Neural cell (in vitro differentiated cells): ENCODE measurements at regions not wholly inside any gene's neighbourhood (a gene's known extent, or its start where the extent isn't known, plus 50 kb on each side); places are given as distances from the start of the nearest gene placed in this dataset.

ENCODE experiments used
- H2AFZ ChIP-seq: fragments of 200-600, 300-800 bp; sonication (generic), shearing (Covaris generic); 2 replicates; pipeline ENCODE4 v1.6.0; 2014; ENCODE audit warnings: low read depth, mild to moderate bottlenecking, antibody characterized with exemption, low read length, moderate library complexity
- H3F3A ChIP-seq: fragments of 200-600 bp; shearing (Covaris generic); 2 replicates; pipeline ENCODE4 v1.6.1; 2016; ENCODE audit warnings: mild to moderate bottlenecking, moderate library complexity, mixed read lengths, antibody characterized with exemption, low read length; ENCODE audit not compliant: insufficient read depth, poor library complexity, severe bottlenecking
- H3K27ac ChIP-seq: fragments of 200-600, 300-800 bp; sonication (generic), shearing (Covaris generic); 2 replicates; pipeline ENCODE4 v1.5.1; 2014; ENCODE audit warnings: mild to moderate bottlenecking, low read length, moderate library complexity
- H3K27me3 ChIP-seq: fragments of 300-800, 200-600 bp; sonication (generic), shearing (Covaris generic); 2 replicates; pipeline ENCODE4 v1.6.0; 2014; ENCODE audit warnings: mild to moderate bottlenecking, low read depth, low read length, moderate library complexity; ENCODE audit not compliant: insufficient read depth
- H3K36me3 ChIP-seq: fragments of 300-800, 200-600 bp; sonication (generic), shearing (Covaris generic); 2 replicates; pipeline ENCODE4 v1.5.1; 2014; ENCODE audit warnings: mild to moderate bottlenecking, antibody characterized with exemption, low read length, moderate library complexity; ENCODE audit not compliant: insufficient read depth
- H3K4me2 ChIP-seq: fragments of 300-800, 200-600 bp; sonication (generic), shearing (Covaris generic); 2 replicates; pipeline ENCODE4 v1.6.0; 2014; ENCODE audit warnings: mild to moderate bottlenecking, low read length
- H3K4me3 ChIP-seq: fragments of 300-800, 200-600 bp; sonication (generic), shearing (Covaris generic); 2 replicates; pipeline ENCODE4 v1.5.1; 2014; ENCODE audit warnings: mild to moderate bottlenecking, low read length, moderate library complexity
- H3K79me2 ChIP-seq: fragments of 200-600 bp; shearing (Covaris generic); replicated peaks from 2 replicates; pipeline ENCODE4 v1.6.0; 2014; ENCODE audit warnings: mild to moderate bottlenecking, low read length, moderate library complexity; ENCODE audit not compliant: insufficient read depth
- H3K9ac ChIP-seq: fragments of 300-800, 200-600 bp; sonication (generic), shearing (Covaris generic); 2 replicates; pipeline ENCODE4 v1.6.1; 2016; ENCODE audit warnings: mild to moderate bottlenecking, low read length, mixed read lengths
- H3K9me2 ChIP-seq: fragments of 200-600 bp; shearing (Covaris generic); 2 replicates; pipeline ENCODE4 v1.6.1; 2016; ENCODE audit warnings: mild to moderate bottlenecking, low read length, mixed read lengths; ENCODE audit not compliant: insufficient read depth
- H3K9me3 ChIP-seq: fragments of 200-600, 300-800 bp; sonication (generic), shearing (Covaris generic); 2 replicates; pipeline ENCODE4 v1.6.1; 2016; ENCODE audit warnings: mild to moderate bottlenecking, mixed run types, low read length, moderate library complexity, mixed read lengths
- H4K20me1 ChIP-seq: fragments of 200-600 bp; shearing (Covaris generic); 2 replicates; pipeline ENCODE4 v1.6.1; 2016; ENCODE audit warnings: mild to moderate bottlenecking, mixed run types; ENCODE audit not compliant: insufficient read depth
- EP300 ChIP-seq: fragments of 450-650 bp; conservative IDR thresholded peaks from 2 replicates; pipeline ENCODE4 v1.6.1; 2014; ENCODE audit warnings: antibody characterized with exemption, mild to moderate bottlenecking, moderate library complexity; ENCODE audit not compliant: poor library complexity, severe bottlenecking
- EZH2 ChIP-seq: fragments of 200-600, 300-800 bp; shearing (Covaris generic), sonication (generic); IDR thresholded peaks from 2 replicates; pipeline ENCODE4 v1.6.1; 2014; ENCODE audit warnings: antibody characterized with exemption, low read length, borderline replicate concordance, mild to moderate bottlenecking; ENCODE audit not compliant: insufficient read depth, poor library complexity, severe bottlenecking
- MXI1 ChIP-seq: fragments of 450-650 bp; conservative IDR thresholded peaks from 2 replicates; pipeline ENCODE4 v1.6.1; 2014; ENCODE audit warnings: antibody characterized with exemption, mild to moderate bottlenecking; ENCODE audit not compliant: poor library complexity, severe bottlenecking
- POLR2AphosphoS5 ChIP-seq: IDR thresholded peaks from 2 replicates; pipeline ENCODE4 v1.6.1; 2012
- RAD21 ChIP-seq: fragments of 450-650 bp; conservative IDR thresholded peaks from 2 replicates; pipeline ENCODE4 v1.6.1; 2014; ENCODE audit warnings: antibody characterized with exemption, mild to moderate bottlenecking, moderate library complexity
- SMC3 ChIP-seq: fragments of 450-650 bp; conservative IDR thresholded peaks from 2 replicates; pipeline ENCODE4 v1.6.1; 2014; ENCODE audit warnings: antibody characterized with exemption, mild to moderate bottlenecking, moderate library complexity; ENCODE audit not compliant: poor library complexity
- TAF1 ChIP-seq: IDR thresholded peaks from 2 replicates; pipeline ENCODE4 v1.6.1; 2012; ENCODE audit warnings: low read depth
- TF ChIP-seq, protein P1 (sequence below): fragments of 450-650 bp; IDR thresholded peaks from 2 replicates; pipeline ENCODE4 v1.5.1; 2014; ENCODE audit warnings: antibody characterized with exemption, mild to moderate bottlenecking, moderate library complexity; ENCODE audit not compliant: poor library complexity, severe bottlenecking
- TF ChIP-seq, protein P2 (sequence below): IDR thresholded peaks from 2 replicates; pipeline ENCODE4 v1.6.1; 2012; ENCODE audit warnings: borderline replicate concordance

- no peaks in the 10 kb centered on the region for H3K9me2 ChIP-seq
- no peaks in the 10 kb centered on the region for H3F3A ChIP-seq
Observed at GRCh38 chrY:7744691-7745580, 833.4 kb upstream of the AMELY start.

GRCh38 chrY:7736847-7737365 is 825.4 kb upstream of the AMELY start:
- Histone ChIP-seq H3F3A (no peaks in the 10 kb centered on the region), H3K9me2 (no peaks in the 10 kb centered on the region), H4K20me1 (no peaks in the 10 kb centered on the region), H3K27ac (no peak overlapping the region), H3K4me3 (no peak overlapping the region), H2AFZ (no peak overlapping the region), H3K79me2 (no peaks in the 10 kb centered on the region), H3K4me2 (no peak overlapping the region), H3K27me3 (no peaks in the 10 kb centered on the region), H3K36me3 (no peaks in the 10 kb centered on the region), H3K9me3 (no peaks in the 10 kb centered on the region), H3K9ac (no peak overlapping the region)
- TF ChIP-seq EZH2: no peak
- TF ChIP-seq RAD21: no peak
- no peak for TF ChIP-seq MXI1
- no peak for TF ChIP-seq SMC3
- TF ChIP-seq, protein P1, sequence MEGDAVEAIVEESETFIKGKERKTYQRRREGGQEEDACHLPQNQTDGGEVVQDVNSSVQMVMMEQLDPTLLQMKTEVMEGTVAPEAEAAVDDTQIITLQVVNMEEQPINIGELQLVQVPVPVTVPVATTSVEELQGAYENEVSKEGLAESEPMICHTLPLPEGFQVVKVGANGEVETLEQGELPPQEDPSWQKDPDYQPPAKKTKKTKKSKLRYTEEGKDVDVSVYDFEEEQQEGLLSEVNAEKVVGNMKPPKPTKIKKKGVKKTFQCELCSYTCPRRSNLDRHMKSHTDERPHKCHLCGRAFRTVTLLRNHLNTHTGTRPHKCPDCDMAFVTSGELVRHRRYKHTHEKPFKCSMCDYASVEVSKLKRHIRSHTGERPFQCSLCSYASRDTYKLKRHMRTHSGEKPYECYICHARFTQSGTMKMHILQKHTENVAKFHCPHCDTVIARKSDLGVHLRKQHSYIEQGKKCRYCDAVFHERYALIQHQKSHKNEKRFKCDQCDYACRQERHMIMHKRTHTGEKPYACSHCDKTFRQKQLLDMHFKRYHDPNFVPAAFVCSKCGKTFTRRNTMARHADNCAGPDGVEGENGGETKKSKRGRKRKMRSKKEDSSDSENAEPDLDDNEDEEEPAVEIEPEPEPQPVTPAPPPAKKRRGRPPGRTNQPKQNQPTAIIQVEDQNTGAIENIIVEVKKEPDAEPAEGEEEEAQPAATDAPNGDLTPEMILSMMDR: no peak
- TF ChIP-seq, protein P2, sequence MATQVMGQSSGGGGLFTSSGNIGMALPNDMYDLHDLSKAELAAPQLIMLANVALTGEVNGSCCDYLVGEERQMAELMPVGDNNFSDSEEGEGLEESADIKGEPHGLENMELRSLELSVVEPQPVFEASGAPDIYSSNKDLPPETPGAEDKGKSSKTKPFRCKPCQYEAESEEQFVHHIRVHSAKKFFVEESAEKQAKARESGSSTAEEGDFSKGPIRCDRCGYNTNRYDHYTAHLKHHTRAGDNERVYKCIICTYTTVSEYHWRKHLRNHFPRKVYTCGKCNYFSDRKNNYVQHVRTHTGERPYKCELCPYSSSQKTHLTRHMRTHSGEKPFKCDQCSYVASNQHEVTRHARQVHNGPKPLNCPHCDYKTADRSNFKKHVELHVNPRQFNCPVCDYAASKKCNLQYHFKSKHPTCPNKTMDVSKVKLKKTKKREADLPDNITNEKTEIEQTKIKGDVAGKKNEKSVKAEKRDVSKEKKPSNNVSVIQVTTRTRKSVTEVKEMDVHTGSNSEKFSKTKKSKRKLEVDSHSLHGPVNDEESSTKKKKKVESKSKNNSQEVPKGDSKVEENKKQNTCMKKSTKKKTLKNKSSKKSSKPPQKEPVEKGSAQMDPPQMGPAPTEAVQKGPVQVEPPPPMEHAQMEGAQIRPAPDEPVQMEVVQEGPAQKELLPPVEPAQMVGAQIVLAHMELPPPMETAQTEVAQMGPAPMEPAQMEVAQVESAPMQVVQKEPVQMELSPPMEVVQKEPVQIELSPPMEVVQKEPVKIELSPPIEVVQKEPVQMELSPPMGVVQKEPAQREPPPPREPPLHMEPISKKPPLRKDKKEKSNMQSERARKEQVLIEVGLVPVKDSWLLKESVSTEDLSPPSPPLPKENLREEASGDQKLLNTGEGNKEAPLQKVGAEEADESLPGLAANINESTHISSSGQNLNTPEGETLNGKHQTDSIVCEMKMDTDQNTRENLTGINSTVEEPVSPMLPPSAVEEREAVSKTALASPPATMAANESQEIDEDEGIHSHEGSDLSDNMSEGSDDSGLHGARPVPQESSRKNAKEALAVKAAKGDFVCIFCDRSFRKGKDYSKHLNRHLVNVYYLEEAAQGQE: no peak
- TF ChIP-seq TAF1: no peak
- no peak for TF ChIP-seq POLR2AphosphoS5
- TF ChIP-seq EP300: no peak

More at GRCh38 chrY:7744691-7745580, 833.4 kb upstream of the AMELY start:
- Histone ChIP-seq H3K4me3 (no peak overlapping the region), H4K20me1 (no peaks in the 10 kb centered on the region), H3K4me2 (no peak overlapping the region), H3K36me3 (no peaks in the 10 kb centered on the region), H3K79me2 (no peaks in the 10 kb centered on the region), H3K9me3 (no peaks in the 10 kb centered on the region), H3K27me3 (no peaks in the 10 kb centered on the region), H2AFZ (no peak overlapping the region), H3K27ac (no peak overlapping the region), H3K9ac (no peak overlapping the region)
- no peak for TF ChIP-seq EZH2
- TF ChIP-seq POLR2AphosphoS5: no peak
- TF ChIP-seq, protein P1: no peak
- no peak for TF ChIP-seq SMC3
- no peak for TF ChIP-seq RAD21
- TF ChIP-seq, protein P2: no peak
- no peak for TF ChIP-seq EP300
